ENCODE measurements at regions not wholly inside any gene's neighbourhood (a gene's known extent, or its start where the extent isn't known, plus 50 kb on each side); places are given as distances from the start of the nearest gene placed in this dataset.

- TF ChIP-seq ZNF416 (CRISPR knock-in tag; IDR thresholded peaks at IDR 0.05) (no peak), NR2C2 (CRISPR knock-in tag; IDR thresholded peaks at IDR 0.05) (no peak), ZNF263 (CRISPR knock-in tag; IDR thresholded peaks at IDR 0.05; ENCODE audit: low read depth) (no peak), CTCF (IDR thresholded peaks at IDR 0.05) (no peak), AR (CRISPR knock-in tag; IDR thresholded peaks at IDR 0.05) (no peak), ATF1 (CRISPR knock-in tag; IDR thresholded peaks at IDR 0.05) (no peak), ATF6 (CRISPR knock-in tag; IDR thresholded peaks at IDR 0.05) (no peak), NFYB (CRISPR knock-in tag; conservative IDR thresholded peaks at IDR 0.05; ENCODE audit: low read depth) (no peak), TP53 (CRISPR knock-in tag; IDR thresholded peaks at IDR 0.05) (no peak)
Observed at GRCh38 chr14:103190741-103191140, 67.5 kb downstream of the TNFAIP2 start.

Measured in WTC11 (cell line).